ENCODE measurements at regions not wholly inside any gene's neighbourhood (a gene's known extent, or its start where the extent isn't known, plus 50 kb on each side); places are given as distances from the start of the nearest gene placed in this dataset.

DNA sequence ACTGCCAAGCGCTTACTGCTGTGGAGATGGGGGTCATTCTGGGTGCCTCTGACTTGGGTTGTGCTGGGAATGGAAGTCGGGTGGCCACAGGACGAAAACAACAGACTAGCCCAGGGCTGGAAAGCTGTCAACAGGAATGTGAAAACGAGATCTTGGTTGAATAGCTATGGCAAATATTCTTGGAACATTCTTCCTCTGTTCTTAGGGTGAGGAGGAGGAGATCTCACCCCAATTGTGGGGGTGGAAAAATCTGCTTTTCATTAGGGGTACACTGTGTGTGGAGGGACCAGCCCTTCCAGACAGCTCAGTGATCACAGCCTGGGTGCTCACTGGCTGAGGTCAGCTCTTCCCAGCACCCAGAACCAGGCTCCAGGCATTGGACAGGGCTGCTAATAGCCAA lies 52.0 kb upstream of the PRSS23 start:
- no peak overlapping the region for H3K27ac ChIP-seq (ENCODE audit: insufficient read depth, low read length)
- H3K4me2 ChIP-seq (ENCODE audit: low read depth, low read length) = no peak overlapping the region
- H3K9me1 ChIP-seq (ENCODE audit: insufficient read depth, low read length) = peaks cover 13% of the 10 kb centered on the region
- peak overlapping the region; percentile 80 for H2BK120ac ChIP-seq (ENCODE audit: low read depth, low read length)
- peak overlapping the region; percentile 65; the same call in 2 of the 3 replicates for H2BK15ac ChIP-seq (ENCODE audit: low read depth, low read length)
- no peak overlapping the region for H2AK9ac ChIP-seq (replicated peaks; ENCODE audit: low read depth, low read length, poor library complexity)
- H4K91ac ChIP-seq (ENCODE audit: insufficient read depth, low read depth, low read length) = peak overlapping the region; percentile 81
- H3K9me3 ChIP-seq (ENCODE audit: control insufficient read depth, insufficient read depth, low read length) = no peaks in the 10 kb centered on the region
- no CpG with 5 or more reads among the region's 4 CpGs for WGBS, 2 experiments (ENCODE audit: extremely low coverage in 2 of 2, insufficient read length in 1 of 2)
- H3K18ac ChIP-seq (ENCODE audit: low read depth, low read length) = peak overlapping the region; percentile 42; the same call in 1 of the 2 replicates
- H4K20me1 ChIP-seq (ENCODE audit: insufficient read depth, low read length) = no peaks in the 10 kb centered on the region
- peaks cover 10% of the 10 kb centered on the region for H3K4me1 ChIP-seq (ENCODE audit: control insufficient read depth, insufficient read depth, low read length)
- no peak overlapping the region for H3K4me3 ChIP-seq (ENCODE audit: insufficient read depth, low read depth, low read length)
- BruUV-seq (replicated peaks) = no TSS peak
- no peak overlapping the region for H3K9ac ChIP-seq (ENCODE audit: low read depth, low read length)
- peak; percentile 25; the same call in 1 of the 2 replicates for ATAC-seq (ENCODE audit: low read depth)
- dilution Hi-C loops (cut with HindIII; ENCODE audit: low sequenced_read_pairs, unreplicated experiment) (no loop called here), in situ Hi-C loops (cut with MboI; ENCODE audit: low sequenced_read_pairs) (no loop called here), intact Hi-C loops (cut with micrococcal nuclease) (no loop called here)
- H3K79me1 ChIP-seq (ENCODE audit: low read depth in 1 of 2, low read length in 2 of 2) = no peaks in the 10 kb centered on the region
- H3K36me3 ChIP-seq (ENCODE audit: control insufficient read depth, insufficient read depth, low read length) = no peaks in the 10 kb centered on the region
- peak overlapping the region in 1 of 2 experiments; percentile 20; a peak in 2 of 4 replicates for H4K8ac ChIP-seq (ENCODE audit: low read depth in 2 of 2, low read length in 2 of 2)
- H2BK20ac ChIP-seq (ENCODE audit: low read depth, low read length) = peak overlapping the region; percentile 18
- peak overlapping the region; percentile 83 for H3K4ac ChIP-seq (ENCODE audit: low read depth, low read length)
- peak overlapping the region; percentile 73; the same call in 1 of the 2 replicates for H3K14ac ChIP-seq (replicated peaks; ENCODE audit: low read depth, low read length)
- ChIA-PET CTCF (interaction anchor here (1.9 kb wide), 1 partner anchor 70 kb away, joined by 4 read pairs; no protein-coding TSS in a partner anchor), POLR2A (ENCODE audit: unreplicated experiment) (no interaction called here)
- DNase-seq = no peak
- peak overlapping the region; percentile 54 for H2AK5ac ChIP-seq (ENCODE audit: low read depth, low read length)
- no peak overlapping the region for H3K23ac ChIP-seq (ENCODE audit: low read depth, low read length)
- TF ChIP-seq RFX5 (IDR thresholded peaks at IDR 0.05; ENCODE audit: low read depth, low read length) (no peak), RAD21 (IDR thresholded peaks at IDR 0.05; ENCODE audit: low read length) (no peak), MXI1 (IDR thresholded peaks at IDR 0.05; ENCODE audit: borderline replicate concordance, low read depth, low read length) (no peak), SMC3 (IDR thresholded peaks at IDR 0.05; ENCODE audit: low read depth, low read length) (no peak), MAFK (IDR thresholded peaks at IDR 0.05; ENCODE audit: low read depth, low read length) (no peak), RCOR1 (IDR thresholded peaks at IDR 0.05; ENCODE audit: insufficient replicate concordance, low read length) (no peak), NFE2L2 (IDR thresholded peaks at IDR 0.05; ENCODE audit: low read depth, low read length) (no peak), POLR2A (IDR thresholded peaks at IDR 0.05; ENCODE audit: low read depth, low read length) (no peak)
- TF ChIP-seq, protein P1, sequence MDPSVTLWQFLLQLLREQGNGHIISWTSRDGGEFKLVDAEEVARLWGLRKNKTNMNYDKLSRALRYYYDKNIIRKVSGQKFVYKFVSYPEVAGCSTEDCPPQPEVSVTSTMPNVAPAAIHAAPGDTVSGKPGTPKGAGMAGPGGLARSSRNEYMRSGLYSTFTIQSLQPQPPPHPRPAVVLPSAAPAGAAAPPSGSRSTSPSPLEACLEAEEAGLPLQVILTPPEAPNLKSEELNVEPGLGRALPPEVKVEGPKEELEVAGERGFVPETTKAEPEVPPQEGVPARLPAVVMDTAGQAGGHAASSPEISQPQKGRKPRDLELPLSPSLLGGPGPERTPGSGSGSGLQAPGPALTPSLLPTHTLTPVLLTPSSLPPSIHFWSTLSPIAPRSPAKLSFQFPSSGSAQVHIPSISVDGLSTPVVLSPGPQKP (IDR thresholded peaks at IDR 0.05; ENCODE audit: borderline replicate concordance, low read depth, low read length) = no peak
- TF ChIP-seq, protein P2, sequence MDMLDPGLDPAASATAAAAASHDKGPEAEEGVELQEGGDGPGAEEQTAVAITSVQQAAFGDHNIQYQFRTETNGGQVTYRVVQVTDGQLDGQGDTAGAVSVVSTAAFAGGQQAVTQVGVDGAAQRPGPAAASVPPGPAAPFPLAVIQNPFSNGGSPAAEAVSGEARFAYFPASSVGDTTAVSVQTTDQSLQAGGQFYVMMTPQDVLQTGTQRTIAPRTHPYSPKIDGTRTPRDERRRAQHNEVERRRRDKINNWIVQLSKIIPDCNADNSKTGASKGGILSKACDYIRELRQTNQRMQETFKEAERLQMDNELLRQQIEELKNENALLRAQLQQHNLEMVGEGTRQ (IDR thresholded peaks at IDR 0.05; ENCODE audit: low read depth, low read length) = no peak
- peak overlapping the region; percentile 4; the same call in 1 of the 2 replicates for H4K5ac ChIP-seq (ENCODE audit: low read depth, low read length)
- H2BK5ac ChIP-seq (ENCODE audit: low read depth, low read length, poor library complexity, severe bottlenecking) = no peak overlapping the region
- H3K56ac ChIP-seq (ENCODE audit: extremely low read depth, insufficient read depth, low read length) = no peak overlapping the region
- H3K27me3 ChIP-seq (ENCODE audit: control insufficient read depth, insufficient read depth, low read length) = no peaks in the 10 kb centered on the region
- peak overlapping the region; percentile 58 for H2AFZ ChIP-seq (replicated peaks; ENCODE audit: low read length, poor library complexity)
